Mesenchymal stem cell (in vitro differentiated cells and primary cell): ENCODE measurements at regions not wholly inside any gene's neighbourhood (a gene's known extent, or its start where the extent isn't known, plus 50 kb on each side); places are given as distances from the start of the nearest gene placed in this dataset.

ENCODE experiments used
- DNase-seq: peaks from one replicate; pipeline ENCODE4 v3.0.0-alpha.2; 2013
- H2AFZ ChIP-seq: one replicate; pipeline ENCODE4 v1.6.1; 2013; ENCODE audit warnings: low read depth, mild to moderate bottlenecking, control low read depth, inconsistent platforms, low read length, moderate library complexity
- H2AK5ac ChIP-seq: 2 replicates; pipeline ENCODE4 v1.6.1; 2013; ENCODE audit warnings: low read length, moderate library complexity, mild to moderate bottlenecking, inconsistent platforms; ENCODE audit not compliant: severe bottlenecking
- H2BK120ac ChIP-seq: one replicate; pipeline ENCODE4 v1.6.1; 2013; ENCODE audit warnings: low read depth, mild to moderate bottlenecking, inconsistent platforms, low read length, moderate library complexity
- H2BK12ac ChIP-seq, 2 experiments: one replicate each; pipeline ENCODE4 v1.6.1; 2013; ENCODE audit warnings: inconsistent platforms in 2 of 2, low read length in 2 of 2, mild to moderate bottlenecking in 2 of 2, moderate library complexity in 2 of 2, control low read depth in 1 of 2
- H2BK15ac ChIP-seq: one replicate; pipeline ENCODE4 v1.6.1; 2013; ENCODE audit warnings: mild to moderate bottlenecking, low read depth, inconsistent platforms; ENCODE audit not compliant: poor library complexity, severe bottlenecking
- H2BK5ac ChIP-seq: 2 replicates; pipeline ENCODE4 v1.6.1; 2013; ENCODE audit warnings: low read depth, mild to moderate bottlenecking, low read length, control low read depth, inconsistent platforms; ENCODE audit not compliant: poor library complexity, severe bottlenecking
- H3K14ac ChIP-seq, 2 experiments: one replicate each; pipeline ENCODE4 v1.6.1; 2013; ENCODE audit warnings: inconsistent platforms in 2 of 2, low read length in 2 of 2, control low read depth in 1 of 2, mild to moderate bottlenecking in 1 of 2, moderate library complexity in 1 of 2
- H3K18ac ChIP-seq, 2 experiments: one replicate each; pipeline ENCODE4 v1.6.1; 2013; ENCODE audit warnings: inconsistent platforms in 2 of 2, low read length in 2 of 2, control low read depth in 1 of 2, low read depth in 1 of 2, mild to moderate bottlenecking in 1 of 2
- H3K23ac ChIP-seq, 2 experiments: one replicate each; pipeline ENCODE4 v1.6.1; 2013; ENCODE audit warnings: inconsistent platforms in 2 of 2, low read length in 2 of 2, mild to moderate bottlenecking in 2 of 2, moderate library complexity in 2 of 2, control low read depth in 1 of 2
- H3K27ac ChIP-seq: 2 replicates; pipeline ENCODE4 v1.5.1; 2013; ENCODE audit warnings: mild to moderate bottlenecking, moderate library complexity, low read length, control low read depth, inconsistent platforms; ENCODE audit not compliant: poor library complexity, severe bottlenecking
- H3K27me3 ChIP-seq, 2 experiments: 2 replicates each; pipeline versions ENCODE4 v1.6.1 to v1.7.0; 2013; ENCODE audit warnings: low read length in 2 of 2, mild to moderate bottlenecking in 2 of 2, moderate library complexity in 2 of 2, control low read depth in 1 of 2, inconsistent platforms in 1 of 2; ENCODE audit not compliant: control insufficient read depth in 1 of 2, insufficient read depth in 1 of 2
- H3K36me3 ChIP-seq, 2 experiments: 2 replicates each; pipeline versions ENCODE4 v1.6.1 to v1.7.0; 2013; ENCODE audit warnings: low read length in 2 of 2, control low read depth in 1 of 2, inconsistent platforms in 1 of 2, low read depth in 1 of 2, mild to moderate bottlenecking in 1 of 2; ENCODE audit not compliant: insufficient read depth in 2 of 2, control insufficient read depth in 1 of 2
- H3K4ac ChIP-seq, 2 experiments: one replicate each; pipeline ENCODE4 v1.6.1; 2013; ENCODE audit warnings: inconsistent platforms in 2 of 2, low read length in 2 of 2, mild to moderate bottlenecking in 2 of 2, moderate library complexity in 2 of 2, control low read depth in 1 of 2, low read depth in 1 of 2
- H3K4me1 ChIP-seq: 2 replicates; pipeline ENCODE4 v1.6.1; 2013; ENCODE audit warnings: low read depth, low read length, control low read depth; ENCODE audit not compliant: control insufficient read depth, insufficient read depth
- H3K4me2 ChIP-seq: 2 replicates; pipeline ENCODE4 v1.6.1; 2013; ENCODE audit warnings: low read length, mild to moderate bottlenecking, inconsistent platforms; ENCODE audit not compliant: poor library complexity, severe bottlenecking
- H3K4me3 ChIP-seq, 2 experiments: 2 replicates each; pipeline versions ENCODE4 v1.5.1 to v1.7.0; 2013; ENCODE audit warnings: low read length in 2 of 2, mild to moderate bottlenecking in 2 of 2, control low read depth in 1 of 2, low read depth in 1 of 2; ENCODE audit not compliant: insufficient read depth in 1 of 2
- H3K79me1 ChIP-seq: replicated peaks from 2 replicates; pipeline ENCODE4 v1.6.1; 2013; ENCODE audit warnings: mild to moderate bottlenecking, control low read depth, low read length, inconsistent platforms; ENCODE audit not compliant: poor library complexity, severe bottlenecking
- H3K9ac ChIP-seq: 2 replicates; pipeline ENCODE4 v1.7.0; 2013; ENCODE audit warnings: mild to moderate bottlenecking, low read length, moderate library complexity
- H3K9me3 ChIP-seq: 2 replicates; pipeline ENCODE4 v1.7.0; 2013; ENCODE audit warnings: mild to moderate bottlenecking, low read length; ENCODE audit not compliant: control insufficient read depth
- H4K8ac ChIP-seq: one replicate; pipeline ENCODE4 v1.6.1; 2013; ENCODE audit warnings: inconsistent platforms, mild to moderate bottlenecking, low read length, moderate library complexity
- H4K91ac ChIP-seq: one replicate; pipeline ENCODE4 v1.6.1; 2013; ENCODE audit warnings: mild to moderate bottlenecking, low read length, inconsistent platforms
- WGBS: methylation state at CpG from one replicate; pipeline ENCODE4 v1.1.7; 2013; ENCODE audit warnings: mixed read lengths; 5-methylcytosine and 5-hydroxymethylcytosine counted together

DNA sequence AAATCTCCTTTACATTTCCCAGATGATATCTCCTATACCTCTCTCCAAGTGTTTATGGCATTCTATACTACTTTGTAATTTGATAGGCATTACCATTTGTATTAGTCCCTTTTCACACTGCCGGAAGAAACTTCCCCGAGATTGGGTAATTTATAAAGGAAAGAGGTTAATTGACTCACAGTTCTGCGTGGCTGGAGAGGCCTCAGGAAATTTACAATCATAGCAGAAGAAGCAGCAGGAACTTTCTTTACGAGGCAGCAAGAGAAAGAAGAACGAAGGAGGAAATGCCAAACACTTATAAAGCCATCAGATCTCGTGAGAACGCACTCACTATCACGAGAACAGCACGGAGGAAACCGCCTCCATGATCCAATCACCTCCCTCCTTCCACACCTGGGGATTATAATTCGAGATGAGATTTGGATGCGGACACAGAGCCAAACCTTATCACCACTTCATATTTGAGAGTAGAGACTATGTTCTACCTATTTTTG lies 1194.6 kb downstream of the SORCS1 start:
- Histone ChIP-seq H2AFZ (no peak overlapping the region), H2AK5ac (no peak overlapping the region), H3K18ac (no peak overlapping the region), H2BK5ac (no peak overlapping the region), H2BK120ac (no peak overlapping the region), H3K4ac (no peak overlapping the region), H3K79me1 (no peaks in the 10 kb centered on the region), H4K8ac (no peak overlapping the region), H3K27ac (no peak overlapping the region), H3K23ac (no peak overlapping the region), H3K36me3 (no peaks in the 10 kb centered on the region), H3K4me3 (no peak overlapping the region), H3K27me3 (no peaks in the 10 kb centered on the region), H2BK15ac (no peak overlapping the region), H3K9ac (no peak overlapping the region), H3K9me3 (no peaks in the 10 kb centered on the region), H3K4me2 (no peak overlapping the region), H3K14ac (no peak overlapping the region), H4K91ac (no peak overlapping the region), H2BK12ac (no peak overlapping the region), H3K4me1 (no peaks in the 10 kb centered on the region)
- no peak for DNase-seq
- WGBS: 31% methylated on average over 9 of the region's 12 CpGs

GRCh38 chr10:105968666-105969065 lies 1195.8 kb downstream of the SORCS1 start:
- H3K14ac ChIP-seq: no peak overlapping the region
- no peak overlapping the region for H4K91ac ChIP-seq
- no peak overlapping the region for H3K18ac ChIP-seq
- no peaks in the 10 kb centered on the region for H3K9me3 ChIP-seq
- no peaks in the 10 kb centered on the region for H3K79me1 ChIP-seq
- H2AFZ ChIP-seq: no peak overlapping the region
- no peaks in the 10 kb centered on the region for H3K36me3 ChIP-seq
- H3K27me3 ChIP-seq: no peaks in the 10 kb centered on the region
- H3K9ac ChIP-seq: no peak overlapping the region
- no peak overlapping the region for H2BK120ac ChIP-seq
- no peak overlapping the region for H2BK15ac ChIP-seq
- DNase-seq: no peak
- no peak overlapping the region for H2AK5ac ChIP-seq
- no peak overlapping the region for H3K4me2 ChIP-seq
- H2BK12ac ChIP-seq: no peak overlapping the region
- WGBS: 77% methylated on average over 2 of the region's 3 CpGs
- H4K8ac ChIP-seq: no peak overlapping the region
- H2BK5ac ChIP-seq: no peak overlapping the region
- H3K4me1 ChIP-seq: no peaks in the 10 kb centered on the region
- no peak overlapping the region for H3K4me3 ChIP-seq
- H3K23ac ChIP-seq: no peak overlapping the region
- no peak overlapping the region for H3K4ac ChIP-seq
- no peak overlapping the region for H3K27ac ChIP-seq

- H3K4me3 ChIP-seq: no peak overlapping the region
- no peaks in the 10 kb centered on the region for H3K4me1 ChIP-seq
- no peak overlapping the region for H3K23ac ChIP-seq
- no peaks in the 10 kb centered on the region for H3K79me1 ChIP-seq
- H3K14ac ChIP-seq: no peak overlapping the region
- no peak overlapping the region for H2AK5ac ChIP-seq
- H3K36me3 ChIP-seq: no peaks in the 10 kb centered on the region
- H3K27ac ChIP-seq: no peak overlapping the region
- H2BK120ac ChIP-seq: no peak overlapping the region
- no peak overlapping the region for H2BK12ac ChIP-seq
- H2BK5ac ChIP-seq: no peak overlapping the region
- H2BK15ac ChIP-seq: no peak overlapping the region
- H3K9ac ChIP-seq: no peak overlapping the region
- no peaks in the 10 kb centered on the region for H3K27me3 ChIP-seq
- no peak for DNase-seq
- no peak overlapping the region for H4K91ac ChIP-seq
- no peak overlapping the region for H3K4me2 ChIP-seq
- no peaks in the 10 kb centered on the region for H3K9me3 ChIP-seq
- no peak overlapping the region for H4K8ac ChIP-seq
- no peak overlapping the region for H3K4ac ChIP-seq
- H3K18ac ChIP-seq: no peak overlapping the region
- WGBS: 36% methylated on average over 1 of the region's 1 CpG
- no peak overlapping the region for H2AFZ ChIP-seq
These were observed 1197.2 kb downstream of the SORCS1 start for GRCh38 chr10:105967256-105967655.

GRCh38 chr10:105965141-105965540 lies 1199.4 kb downstream of the SORCS1 start:
- no peak overlapping the region for H2BK5ac ChIP-seq
- no peaks in the 10 kb centered on the region for H3K9me3 ChIP-seq
- no peak for DNase-seq
- H3K79me1 ChIP-seq: no peaks in the 10 kb centered on the region
- no peak overlapping the region for H2AK5ac ChIP-seq
- WGBS: no CpG with 5 or more reads among the region's 1 CpG
- no peaks in the 10 kb centered on the region for H3K4me1 ChIP-seq
- no peak overlapping the region for H3K18ac ChIP-seq
- no peak overlapping the region for H4K91ac ChIP-seq
- H2BK12ac ChIP-seq: no peak overlapping the region
- H3K4me3 ChIP-seq: no peak overlapping the region
- H3K27me3 ChIP-seq: no peaks in the 10 kb centered on the region
- H3K4ac ChIP-seq: no peak overlapping the region
- H2BK15ac ChIP-seq: no peak overlapping the region
- H2AFZ ChIP-seq: no peak overlapping the region
- no peak overlapping the region for H3K4me2 ChIP-seq
- H3K14ac ChIP-seq: no peak overlapping the region
- no peak overlapping the region for H3K27ac ChIP-seq
- no peak overlapping the region for H2BK120ac ChIP-seq
- H4K8ac ChIP-seq: no peak overlapping the region
- H3K9ac ChIP-seq: no peak overlapping the region
- H3K23ac ChIP-seq: no peak overlapping the region
- H3K36me3 ChIP-seq: no peaks in the 10 kb centered on the region
